ENCODE measurements at regions not wholly inside any gene's neighbourhood (a gene's known extent, or its start where the extent isn't known, plus 50 kb on each side); places are given as distances from the start of the nearest gene placed in this dataset.

- H2AFZ ChIP-seq (ENCODE audit: low read length), result no peak overlapping the region
- H3F3A ChIP-seq (ENCODE audit: insufficient read depth, low read length), result no peaks in the 10 kb centered on the region
- H3K9me3 ChIP-seq (ENCODE audit: low read length), result peaks cover 2% of the 10 kb centered on the region; the same call in 1 of the 2 replicates
- H4K20me1 ChIP-seq (ENCODE audit: insufficient read depth, low read length), result no peaks in the 10 kb centered on the region
- H3K36me3 ChIP-seq (ENCODE audit: insufficient read depth, low read length), result no peaks in the 10 kb centered on the region
- H3K27me3 ChIP-seq (ENCODE audit: insufficient read depth, low read length), result no peaks in the 10 kb centered on the region
- TF ChIP-seq CTCF (IDR thresholded peaks at IDR 0.05; ENCODE audit: low read length), result no peak
- no peak for TF ChIP-seq EZH2 (IDR thresholded peaks at IDR 0.05; ENCODE audit: borderline replicate concordance, low read length)
- no peak overlapping the region for H3K27ac ChIP-seq (ENCODE audit: low read depth, low read length, poor library complexity, severe bottlenecking)
- no peaks in the 10 kb centered on the region for H3K79me2 ChIP-seq (ENCODE audit: insufficient read depth, low read length)
- no peaks in the 10 kb centered on the region for H3K9me2 ChIP-seq (ENCODE audit: low read depth, low read length)
- H3K4me3 ChIP-seq (ENCODE audit: low read depth, low read length, poor library complexity, severe bottlenecking), result no peak overlapping the region
- H3K4me2 ChIP-seq (ENCODE audit: low read length), result peak overlapping the region; percentile 9; the same call in 1 of the 2 replicates
- H3K4me1 ChIP-seq (ENCODE audit: insufficient read depth, low read length, severe bottlenecking), result peaks cover 11% of the 10 kb centered on the region
- no peak overlapping the region for H3K9ac ChIP-seq (ENCODE audit: low read length)
Observed at GRCh38 chr10:62688971-62689700, 115.4 kb upstream of the ADO start.

- no peaks in the 10 kb centered on the region for H3K36me3 ChIP-seq (ENCODE audit: insufficient read depth, low read length)
- H3K4me2 ChIP-seq (ENCODE audit: low read length), result peak overlapping the region; percentile 9; the same call in 1 of the 2 replicates
- H3K9me2 ChIP-seq (ENCODE audit: low read depth, low read length), result no peaks in the 10 kb centered on the region
- H3K9ac ChIP-seq (ENCODE audit: low read length), result no peak overlapping the region
- no peaks in the 10 kb centered on the region for H3K79me2 ChIP-seq (ENCODE audit: insufficient read depth, low read length)
- H2AFZ ChIP-seq (ENCODE audit: low read length), result no peak overlapping the region
- H3K27me3 ChIP-seq (ENCODE audit: insufficient read depth, low read length), result no peaks in the 10 kb centered on the region
- no peak overlapping the region for H3K4me3 ChIP-seq (ENCODE audit: low read depth, low read length, poor library complexity, severe bottlenecking)
- H3F3A ChIP-seq (ENCODE audit: insufficient read depth, low read length), result no peaks in the 10 kb centered on the region
- H3K27ac ChIP-seq (ENCODE audit: low read depth, low read length, poor library complexity, severe bottlenecking), result no peak overlapping the region
- H4K20me1 ChIP-seq (ENCODE audit: insufficient read depth, low read length), result no peaks in the 10 kb centered on the region
- H3K9me3 ChIP-seq (ENCODE audit: low read length), result peaks cover 2% of the 10 kb centered on the region; the same call in 1 of the 2 replicates
- TF ChIP-seq CTCF (IDR thresholded peaks at IDR 0.05; ENCODE audit: low read length), result no peak
- no peak for TF ChIP-seq EZH2 (IDR thresholded peaks at IDR 0.05; ENCODE audit: borderline replicate concordance, low read length)
- H3K4me1 ChIP-seq (ENCODE audit: insufficient read depth, low read length, severe bottlenecking), result peaks cover 11% of the 10 kb centered on the region
Observed at GRCh38 chr10:62689712-62690111, 114.8 kb upstream of the ADO start.

GRCh38 chr10:62690703-62691102, 113.8 kb upstream of the ADO start:
- no peak overlapping the region for H3K9ac ChIP-seq (ENCODE audit: low read length)
- H3K4me1 ChIP-seq (ENCODE audit: insufficient read depth, low read length, severe bottlenecking), result peaks cover 11% of the 10 kb centered on the region
- no peaks in the 10 kb centered on the region for H4K20me1 ChIP-seq (ENCODE audit: insufficient read depth, low read length)
- no peaks in the 10 kb centered on the region for H3K79me2 ChIP-seq (ENCODE audit: insufficient read depth, low read length)
- H3K27ac ChIP-seq (ENCODE audit: low read depth, low read length, poor library complexity, severe bottlenecking), result no peak overlapping the region
- H3F3A ChIP-seq (ENCODE audit: insufficient read depth, low read length), result no peaks in the 10 kb centered on the region
- no peak overlapping the region for H3K4me2 ChIP-seq (ENCODE audit: low read length)
- TF ChIP-seq CTCF (IDR thresholded peaks at IDR 0.05; ENCODE audit: low read length) (peak; percentile 25; the same call in 1 of the 2 replicates), EZH2 (IDR thresholded peaks at IDR 0.05; ENCODE audit: borderline replicate concordance, low read length) (no peak)
- no peak overlapping the region for H2AFZ ChIP-seq (ENCODE audit: low read length)
- H3K36me3 ChIP-seq (ENCODE audit: insufficient read depth, low read length), result no peaks in the 10 kb centered on the region
- H3K9me3 ChIP-seq (ENCODE audit: low read length), result peaks cover 2% of the 10 kb centered on the region; the same call in 1 of the 2 replicates
- no peak overlapping the region for H3K4me3 ChIP-seq (ENCODE audit: low read depth, low read length, poor library complexity, severe bottlenecking)
- H3K27me3 ChIP-seq (ENCODE audit: insufficient read depth, low read length), result no peaks in the 10 kb centered on the region
- H3K9me2 ChIP-seq (ENCODE audit: low read depth, low read length), result no peaks in the 10 kb centered on the region

All from OCI-LY1 (cell line).